GM12878 (cell line): ENCODE measurements at regions not wholly inside any gene's neighbourhood (a gene's known extent, or its start where the extent isn't known, plus 50 kb on each side); places are given as distances from the start of the nearest gene placed in this dataset.

Source experiments
- ATAC-seq: fragments of 200-7000 bp; cut with Tn5 transposase; 3 replicates; pipeline ENCODE4 v1.9.1; 2020; ENCODE audit warnings: mild to moderate bottlenecking, moderate library complexity
- BruUV-seq: library from RNA; stranded (reverse); fragments of 400-500 nt; replicated peaks from 2 replicates; lab custom pipeline; 2021; lab: Mats Ljungman, UMichigan
- CTCF ChIA-PET: fragments of 300-600 bp; sonication (Branson Sonifier 250); formaldehyde crosslinking; extraction: SDS; loops from one replicate; lab custom pipeline; 2021; ENCODE audit warnings: inconsistent platforms; lab: Yijun Ruan, JAX
- POLR2A ChIA-PET: fragments of 350-600 bp; formaldehyde crosslinking; extraction: SDS; loops from one replicate; lab custom pipeline; 2021; ENCODE audit warnings: inconsistent platforms; lab: Charles Lee
- RAD21 ChIA-PET: fragments of 300-600 bp; sonication (Branson Sonifier 250); formaldehyde crosslinking; loops from one replicate; lab custom pipeline; 2023; ENCODE audit warnings: antibody characterized with exemption; ENCODE audit not compliant: unreplicated experiment; lab: Charles Lee
- SMC1A ChIA-PET: fragments of 300-600 bp; sonication (Branson Sonifier 250); formaldehyde crosslinking; loops from one replicate; lab custom pipeline; 2023; ENCODE audit not compliant: unreplicated experiment, uncharacterized antibody; lab: Charles Lee
- DNase-seq: peaks from one replicate; pipeline ENCODE4 v3.0.0-alpha.2; 2011; ENCODE audit warnings: low read depth, low spot score
- FAIRE-seq: peaks from 3 replicates; lab custom pipeline; 2011; peaks lifted over from hg19 to GRCh38; lab: Jason Lieb, UNC
- H2AFZ ChIP-seq: 2 replicates; pipeline ENCODE4 v1.6.0; 2011; ENCODE audit warnings: low read depth, low read length, control low read depth; ENCODE audit not compliant: control insufficient read depth
- H3K27ac ChIP-seq: 2 replicates; pipeline ENCODE4 v1.5.1; 2011; ENCODE audit warnings: control low read depth; ENCODE audit not compliant: control insufficient read depth, insufficient read depth
- H3K27me3 ChIP-seq, 2 experiments: replicated peaks in 1 of 2; 2 replicates each; pipeline versions ENCODE4 v1.6.0 to v1.6.1; 2011; ENCODE audit warnings: low read length in 1 of 2; ENCODE audit not compliant: control insufficient read depth in 2 of 2, insufficient read depth in 2 of 2
- H3K36me3 ChIP-seq, 2 experiments: 2 replicates each; pipeline ENCODE4 v1.5.1; 2011; ENCODE audit warnings: low read length in 1 of 2; ENCODE audit not compliant: control insufficient read depth in 2 of 2, insufficient read depth in 2 of 2
- H3K4me1 ChIP-seq: 2 replicates; pipeline ENCODE4 v1.6.1; 2011; ENCODE audit warnings: mild to moderate bottlenecking, low read length, moderate library complexity, mixed read lengths; ENCODE audit not compliant: control insufficient read depth, insufficient read depth
- H3K4me2 ChIP-seq: 2 replicates; pipeline ENCODE4 v1.6.0; 2011; ENCODE audit warnings: control low read depth; ENCODE audit not compliant: control insufficient read depth, insufficient read depth
- H3K4me3 ChIP-seq: fragments of 200-600 bp; sonication (generic); 2 replicates; pipeline ENCODE4 v1.5.1; 2016
- H3K79me2 ChIP-seq: 2 replicates; pipeline ENCODE4 v1.6.0; 2011; ENCODE audit warnings: low read length; ENCODE audit not compliant: control insufficient read depth, insufficient read depth
- H3K9ac ChIP-seq: 2 replicates; pipeline ENCODE4 v1.8.0; 2011; ENCODE audit warnings: low read length, control low read depth, mixed read lengths; ENCODE audit not compliant: control insufficient read depth, insufficient read depth
- H3K9me3 ChIP-seq: replicated peaks from 3 replicates; pipeline ENCODE4 v1.5.1; 2011; ENCODE audit warnings: mild to moderate bottlenecking, low read length; ENCODE audit not compliant: control insufficient read depth, insufficient read depth
- H4K20me1 ChIP-seq: 2 replicates; pipeline ENCODE4 v1.6.0; 2011; ENCODE audit not compliant: control insufficient read depth, insufficient read depth
- BHLHE40 ChIP-seq, 2 experiments: fragments of 450-650 bp in 1 of 2; IDR thresholded peaks; 2 replicates each; pipeline ENCODE4 v1.6.1; 2011 to 2017; ENCODE audit warnings: low read depth in 2 of 2, borderline replicate concordance in 1 of 2, improper control_type of control experiment in 1 of 2, low read length in 1 of 2, mild to moderate bottlenecking in 1 of 2
- CBX5 ChIP-seq: sonication (generic); IDR thresholded peaks from 2 replicates; pipeline ENCODE4 v1.6.1; 2016; ENCODE audit warnings: low read depth, moderate library complexity, mild to moderate bottlenecking, inconsistent platforms
- KDM1A ChIP-seq: fragments of 200-600 bp; sonication (generic); IDR thresholded peaks from 2 replicates; pipeline ENCODE4 v1.6.1; 2016; ENCODE audit warnings: borderline replicate concordance
- MLLT1 ChIP-seq: fragments of 450-650 bp; IDR thresholded peaks from 2 replicates; pipeline ENCODE4 v1.6.1; 2016; ENCODE audit warnings: mild to moderate bottlenecking
- MYC ChIP-seq: IDR thresholded peaks from 2 replicates; pipeline ENCODE4 v1.6.1; 2011; ENCODE audit warnings: mild to moderate bottlenecking, low read length, moderate library complexity, inconsistent platforms; ENCODE audit not compliant: insufficient read depth, insufficient replicate concordance, insufficient read length, severe bottlenecking
- NFYA ChIP-seq: IDR thresholded peaks from 2 replicates; pipeline ENCODE4 v1.6.1; 2011; ENCODE audit warnings: low read depth, mild to moderate bottlenecking, low read length, improper control_type of control experiment, borderline replicate concordance
- STAT3 ChIP-seq: IDR thresholded peaks from 2 replicates; pipeline ENCODE4 v1.6.1; 2011; ENCODE audit warnings: low read depth, low read length, improper control_type of control experiment
- WGBS: methylation state at CpG from one replicate; pipeline ENCODE4 v1.1.6; 2016; ENCODE audit warnings: low lambda C conversion rate; ENCODE audit not compliant: insufficient replicate concordance, insufficient coverage; ENCODE audit errors: missing lambda C conversion rate; 5-methylcytosine and 5-hydroxymethylcytosine counted together
- in situ Hi-C: fragments of 300-500 bp; cut with MboI; formaldehyde crosslinking; loops from 9 replicates; pipeline ENCODE4 v1.14.3; 2018; ENCODE audit warnings: mixed read lengths
- intact Hi-C: fragments of 100-400 bp; cut with micrococcal nuclease; formaldehyde crosslinking; loops from one replicate; pipeline ENCODE4 v1.14.2; 2022; ENCODE audit not compliant: unreplicated experiment
- TF ChIP-seq, protein P1 (sequence below): fragments of 450-650 bp; IDR thresholded peaks from 2 replicates; pipeline ENCODE4 v1.6.1; 2017; ENCODE audit warnings: borderline replicate concordance

DNA sequence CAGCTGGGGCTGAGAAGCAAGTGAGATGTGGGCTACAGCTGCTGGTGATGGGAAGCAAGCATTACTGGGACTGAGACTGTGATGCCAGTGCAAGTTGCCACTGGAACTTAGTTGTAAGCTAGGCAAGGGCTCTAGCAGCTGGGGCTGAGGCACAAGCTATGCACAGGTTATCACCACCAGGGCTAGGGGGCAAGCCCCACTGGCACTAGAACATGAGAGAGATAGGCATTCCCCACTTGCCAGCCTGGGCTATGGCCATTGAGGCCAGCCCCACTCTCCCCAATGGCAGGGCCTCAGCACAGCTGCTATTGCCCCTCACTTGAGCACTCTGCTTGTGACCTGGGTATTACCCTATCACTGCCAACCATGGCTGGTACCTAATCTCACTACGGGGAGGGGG lies 130.8 kb upstream of the SMIM31 start:
- ChIA-PET POLR2A (no interaction called here), RAD21 (no interaction called here), CTCF (no interaction called here), SMC1A (no interaction called here)
- Histone ChIP-seq H3K4me1 (no peaks in the 10 kb centered on the region), H3K36me3 (no peaks in the 10 kb centered on the region), H3K4me3 (no peak overlapping the region), H3K4me2 (no peak overlapping the region), H3K79me2 (no peaks in the 10 kb centered on the region), H3K27ac (no peak overlapping the region), H4K20me1 (no peaks in the 10 kb centered on the region), H3K9ac (no peak overlapping the region), H2AFZ (no peak overlapping the region), H3K27me3 (no peaks in the 10 kb centered on the region), H3K9me3 (no peaks in the 10 kb centered on the region)
- no TSS peak for BruUV-seq
- in situ Hi-C loops = no loop called here
- 0% methylated on average over 1 of the region's 1 CpG for WGBS
- no peak for DNase-seq
- intact Hi-C loops = no loop called here
- FAIRE-seq = no peak
- TF ChIP-seq, protein P1, sequence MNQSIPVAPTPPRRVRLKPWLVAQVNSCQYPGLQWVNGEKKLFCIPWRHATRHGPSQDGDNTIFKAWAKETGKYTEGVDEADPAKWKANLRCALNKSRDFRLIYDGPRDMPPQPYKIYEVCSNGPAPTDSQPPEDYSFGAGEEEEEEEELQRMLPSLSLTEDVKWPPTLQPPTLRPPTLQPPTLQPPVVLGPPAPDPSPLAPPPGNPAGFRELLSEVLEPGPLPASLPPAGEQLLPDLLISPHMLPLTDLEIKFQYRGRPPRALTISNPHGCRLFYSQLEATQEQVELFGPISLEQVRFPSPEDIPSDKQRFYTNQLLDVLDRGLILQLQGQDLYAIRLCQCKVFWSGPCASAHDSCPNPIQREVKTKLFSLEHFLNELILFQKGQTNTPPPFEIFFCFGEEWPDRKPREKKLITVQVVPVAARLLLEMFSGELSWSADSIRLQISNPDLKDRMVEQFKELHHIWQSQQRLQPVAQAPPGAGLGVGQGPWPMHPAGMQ = no peak
- TF ChIP-seq MYC (no peak), BHLHE40 (IDR thresholded peaks at IDR 0.05; ENCODE audit: borderline replicate concordance in 1 of 2, low read depth in 2 of 2, low read length in 1 of 2) (no peak), CBX5 (no peak), MLLT1 (no peak), NFYA (no peak), STAT3 (no peak), KDM1A (no peak)
- no peak for ATAC-seq
